HEK293 (cell line): ENCODE measurements at regions not wholly inside any gene's neighbourhood (a gene's known extent, or its start where the extent isn't known, plus 50 kb on each side); places are given as distances from the start of the nearest gene placed in this dataset.

ENCODE experiments used
- OSR2 ChIP-seq: fragments of 450-650 bp; formaldehyde crosslinking; IDR thresholded peaks from 2 replicates; pipeline ENCODE4 v1.5.1; 2016; ENCODE audit warnings: missing biosample characterization, missing genetic modification characterization
- TCF7L2 ChIP-seq: IDR thresholded peaks from 2 replicates; pipeline ENCODE4 v1.6.1; 2011; ENCODE audit warnings: low read depth, mild to moderate bottlenecking, inconsistent platforms, low read length, moderate library complexity, borderline replicate concordance
- YY2 ChIP-seq: fragments of 450-650 bp; formaldehyde crosslinking; IDR thresholded peaks from 2 replicates; pipeline ENCODE4 v1.5.1; 2016; ENCODE audit warnings: missing biosample characterization, missing genetic modification characterization
- ZBTB20 ChIP-seq: fragments of 450-650 bp; formaldehyde crosslinking; IDR thresholded peaks from 2 replicates; pipeline ENCODE4 v1.5.1; 2016; ENCODE audit warnings: missing biosample characterization, missing genetic modification characterization
- ZNF510 ChIP-seq: fragments of 450-650 bp; formaldehyde crosslinking; IDR thresholded peaks from 2 replicates; pipeline ENCODE4 v1.5.1; 2018; ENCODE audit warnings: mild to moderate bottlenecking, missing genetic modification characterization, missing biosample characterization; ENCODE audit not compliant: insufficient replicate concordance
- ZNF561 ChIP-seq: fragments of 450-650 bp; IDR thresholded peaks from 2 replicates; pipeline ENCODE4 v1.5.1; 2018; ENCODE audit warnings: missing biosample characterization, missing genetic modification characterization, borderline replicate concordance
- ZNF610 ChIP-seq: fragments of 450-650 bp; formaldehyde crosslinking; IDR thresholded peaks from 2 replicates; pipeline ENCODE4 v1.5.1; 2016; ENCODE audit warnings: missing biosample characterization, missing genetic modification characterization, borderline replicate concordance
- ZNF777 ChIP-seq: fragments of 450-650 bp; formaldehyde crosslinking; IDR thresholded peaks from 2 replicates; pipeline ENCODE4 v1.5.1; 2017; ENCODE audit warnings: missing biosample characterization, missing genetic modification characterization, borderline replicate concordance
- ZSCAN30 ChIP-seq: fragments of 450-650 bp; IDR thresholded peaks from 2 replicates; pipeline ENCODE4 v1.5.1; 2018; ENCODE audit warnings: missing biosample characterization, mild to moderate bottlenecking, missing genetic modification characterization, moderate library complexity
- TF ChIP-seq, protein P1 (sequence below): fragments of 450-650 bp; formaldehyde crosslinking; IDR thresholded peaks from 2 replicates; pipeline ENCODE4 v1.5.1; 2016; ENCODE audit warnings: missing biosample characterization, missing genetic modification characterization
- TF ChIP-seq, protein P2 (sequence below): fragments of 450-650 bp; formaldehyde crosslinking; IDR thresholded peaks from 2 replicates; pipeline ENCODE4 v1.5.1; 2016; ENCODE audit warnings: missing biosample characterization, missing genetic modification characterization, low read depth
- TF ChIP-seq, protein P3 (sequence below): fragments of 450-650 bp; formaldehyde crosslinking; IDR thresholded peaks from 2 replicates; pipeline ENCODE4 v1.5.1; 2016; ENCODE audit warnings: missing biosample characterization, missing genetic modification characterization
- TF ChIP-seq, protein P4 (sequence below): fragments of 450-650 bp; formaldehyde crosslinking; IDR thresholded peaks from 2 replicates; pipeline ENCODE4 v1.5.1; 2016; ENCODE audit warnings: missing biosample characterization, missing genetic modification characterization

DNA sequence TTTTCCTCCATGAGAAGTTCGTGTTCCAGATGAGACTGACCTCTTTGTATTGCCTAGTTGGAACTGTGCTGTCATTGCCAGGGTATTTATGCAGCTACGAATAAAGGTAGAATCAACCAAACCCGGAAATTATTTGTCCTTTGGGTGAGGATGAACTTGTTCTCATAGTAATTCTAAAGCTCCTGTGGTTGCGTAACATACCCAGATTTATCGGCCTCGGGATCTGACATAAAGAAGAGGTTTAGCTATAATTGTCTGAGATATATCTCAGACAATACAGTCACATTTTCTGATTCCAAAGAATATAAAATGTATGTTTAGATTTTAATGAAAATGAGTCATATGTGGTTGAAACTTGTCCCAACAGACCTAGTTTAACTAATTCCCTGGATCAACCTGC is 628.7 kb upstream of the LINC00305 start:
- TF ChIP-seq, protein P1, sequence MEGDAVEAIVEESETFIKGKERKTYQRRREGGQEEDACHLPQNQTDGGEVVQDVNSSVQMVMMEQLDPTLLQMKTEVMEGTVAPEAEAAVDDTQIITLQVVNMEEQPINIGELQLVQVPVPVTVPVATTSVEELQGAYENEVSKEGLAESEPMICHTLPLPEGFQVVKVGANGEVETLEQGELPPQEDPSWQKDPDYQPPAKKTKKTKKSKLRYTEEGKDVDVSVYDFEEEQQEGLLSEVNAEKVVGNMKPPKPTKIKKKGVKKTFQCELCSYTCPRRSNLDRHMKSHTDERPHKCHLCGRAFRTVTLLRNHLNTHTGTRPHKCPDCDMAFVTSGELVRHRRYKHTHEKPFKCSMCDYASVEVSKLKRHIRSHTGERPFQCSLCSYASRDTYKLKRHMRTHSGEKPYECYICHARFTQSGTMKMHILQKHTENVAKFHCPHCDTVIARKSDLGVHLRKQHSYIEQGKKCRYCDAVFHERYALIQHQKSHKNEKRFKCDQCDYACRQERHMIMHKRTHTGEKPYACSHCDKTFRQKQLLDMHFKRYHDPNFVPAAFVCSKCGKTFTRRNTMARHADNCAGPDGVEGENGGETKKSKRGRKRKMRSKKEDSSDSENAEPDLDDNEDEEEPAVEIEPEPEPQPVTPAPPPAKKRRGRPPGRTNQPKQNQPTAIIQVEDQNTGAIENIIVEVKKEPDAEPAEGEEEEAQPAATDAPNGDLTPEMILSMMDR (tag by site-specific recombination), result no peak
- TF ChIP-seq ZNF777 (tag by site-specific recombination), result no peak
- TF ChIP-seq ZNF510 (tag by site-specific recombination), result no peak
- TF ChIP-seq, protein P2, sequence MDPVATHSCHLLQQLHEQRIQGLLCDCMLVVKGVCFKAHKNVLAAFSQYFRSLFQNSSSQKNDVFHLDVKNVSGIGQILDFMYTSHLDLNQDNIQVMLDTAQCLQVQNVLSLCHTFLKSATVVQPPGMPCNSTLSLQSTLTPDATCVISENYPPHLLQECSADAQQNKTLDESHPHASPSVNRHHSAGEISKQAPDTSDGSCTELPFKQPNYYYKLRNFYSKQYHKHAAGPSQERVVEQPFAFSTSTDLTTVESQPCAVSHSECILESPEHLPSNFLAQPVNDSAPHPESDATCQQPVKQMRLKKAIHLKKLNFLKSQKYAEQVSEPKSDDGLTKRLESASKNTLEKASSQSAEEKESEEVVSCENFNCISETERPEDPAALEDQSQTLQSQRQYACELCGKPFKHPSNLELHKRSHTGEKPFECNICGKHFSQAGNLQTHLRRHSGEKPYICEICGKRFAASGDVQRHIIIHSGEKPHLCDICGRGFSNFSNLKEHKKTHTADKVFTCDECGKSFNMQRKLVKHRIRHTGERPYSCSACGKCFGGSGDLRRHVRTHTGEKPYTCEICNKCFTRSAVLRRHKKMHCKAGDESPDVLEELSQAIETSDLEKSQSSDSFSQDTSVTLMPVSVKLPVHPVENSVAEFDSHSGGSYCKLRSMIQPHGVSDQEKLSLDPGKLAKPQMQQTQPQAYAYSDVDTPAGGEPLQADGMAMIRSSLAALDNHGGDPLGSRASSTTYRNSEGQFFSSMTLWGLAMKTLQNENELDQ (tag by site-specific recombination), result no peak
- TF ChIP-seq ZNF610 (tag by site-specific recombination), result no peak
- TF ChIP-seq, protein P3, sequence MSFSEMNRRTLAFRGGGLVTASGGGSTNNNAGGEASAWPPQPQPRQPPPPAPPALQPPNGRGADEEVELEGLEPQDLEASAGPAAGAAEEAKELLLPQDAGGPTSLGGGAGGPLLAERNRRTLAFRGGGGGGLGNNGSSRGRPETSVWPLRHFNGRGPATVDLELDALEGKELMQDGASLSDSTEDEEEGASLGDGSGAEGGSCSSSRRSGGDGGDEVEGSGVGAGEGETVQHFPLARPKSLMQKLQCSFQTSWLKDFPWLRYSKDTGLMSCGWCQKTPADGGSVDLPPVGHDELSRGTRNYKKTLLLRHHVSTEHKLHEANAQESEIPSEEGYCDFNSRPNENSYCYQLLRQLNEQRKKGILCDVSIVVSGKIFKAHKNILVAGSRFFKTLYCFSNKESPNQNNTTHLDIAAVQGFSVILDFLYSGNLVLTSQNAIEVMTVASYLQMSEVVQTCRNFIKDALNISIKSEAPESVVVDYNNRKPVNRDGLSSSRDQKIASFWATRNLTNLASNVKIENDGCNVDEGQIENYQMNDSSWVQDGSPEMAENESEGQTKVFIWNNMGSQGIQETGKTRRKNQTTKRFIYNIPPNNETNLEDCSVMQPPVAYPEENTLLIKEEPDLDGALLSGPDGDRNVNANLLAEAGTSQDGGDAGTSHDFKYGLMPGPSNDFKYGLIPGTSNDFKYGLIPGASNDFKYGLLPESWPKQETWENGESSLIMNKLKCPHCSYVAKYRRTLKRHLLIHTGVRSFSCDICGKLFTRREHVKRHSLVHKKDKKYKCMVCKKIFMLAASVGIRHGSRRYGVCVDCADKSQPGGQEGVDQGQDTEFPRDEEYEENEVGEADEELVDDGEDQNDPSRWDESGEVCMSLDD (tag by site-specific recombination), result no peak
- no peak for TF ChIP-seq ZBTB20 (tag by site-specific recombination)
- TF ChIP-seq, protein P4, sequence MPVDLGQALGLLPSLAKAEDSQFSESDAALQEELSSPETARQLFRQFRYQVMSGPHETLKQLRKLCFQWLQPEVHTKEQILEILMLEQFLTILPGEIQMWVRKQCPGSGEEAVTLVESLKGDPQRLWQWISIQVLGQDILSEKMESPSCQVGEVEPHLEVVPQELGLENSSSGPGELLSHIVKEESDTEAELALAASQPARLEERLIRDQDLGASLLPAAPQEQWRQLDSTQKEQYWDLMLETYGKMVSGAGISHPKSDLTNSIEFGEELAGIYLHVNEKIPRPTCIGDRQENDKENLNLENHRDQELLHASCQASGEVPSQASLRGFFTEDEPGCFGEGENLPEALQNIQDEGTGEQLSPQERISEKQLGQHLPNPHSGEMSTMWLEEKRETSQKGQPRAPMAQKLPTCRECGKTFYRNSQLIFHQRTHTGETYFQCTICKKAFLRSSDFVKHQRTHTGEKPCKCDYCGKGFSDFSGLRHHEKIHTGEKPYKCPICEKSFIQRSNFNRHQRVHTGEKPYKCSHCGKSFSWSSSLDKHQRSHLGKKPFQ (tag by site-specific recombination), result no peak
- TF ChIP-seq OSR2 (tag by site-specific recombination), result no peak
- no peak for TF ChIP-seq ZSCAN30
- TF ChIP-seq YY2 (tag by site-specific recombination), result no peak
- TF ChIP-seq ZNF561, result no peak
- TF ChIP-seq TCF7L2, result no peak
